Sigmoid colon (tissue), 4 donors: ENCODE measurements at regions not wholly inside any gene's neighbourhood (a gene's known extent, or its start where the extent isn't known, plus 50 kb on each side); places are given as distances from the start of the nearest gene placed in this dataset.

Source experiments
- CTCF ChIP-seq, 4 experiments: fragments of 450-650 bp in 3 of 4; fragments of 200-600 bp in 1 of 4; IDR thresholded peaks; one replicate each; pipeline ENCODE4 v1.5.1; 2016 to 2019; ENCODE audit warnings: antibody characterized with exemption in 4 of 4, mild to moderate bottlenecking in 3 of 4, moderate library complexity in 2 of 4
- POLR2A ChIP-seq, 2 donors: fragments of 450-650 bp; IDR thresholded peaks; one replicate each; pipeline ENCODE4 v1.6.1; 2016; ENCODE audit warnings: antibody characterized with exemption in 2 of 2, mild to moderate bottlenecking in 2 of 2, moderate library complexity in 2 of 2
- POLR2AphosphoS5 ChIP-seq, 4 donors: sonication (generic); formaldehyde crosslinking; IDR thresholded peaks; one replicate each; pipeline ENCODE4 v1.6.1; 2017; ENCODE audit warnings: antibody characterized with exemption in 4 of 4

GRCh38 chr16:6059671-6060070, 962.1 kb upstream of the EEF2KMT start:
- TF ChIP-seq POLR2A (IDR thresholded peaks at IDR 0.05) (no peak), CTCF (IDR thresholded peaks at IDR 0.05) (no peak), POLR2AphosphoS5 (IDR thresholded peaks at IDR 0.05) (no peak)
